ENCODE measurements at regions not wholly inside any gene's neighbourhood (a gene's known extent, or its start where the extent isn't known, plus 50 kb on each side); places are given as distances from the start of the nearest gene placed in this dataset.

DNA sequence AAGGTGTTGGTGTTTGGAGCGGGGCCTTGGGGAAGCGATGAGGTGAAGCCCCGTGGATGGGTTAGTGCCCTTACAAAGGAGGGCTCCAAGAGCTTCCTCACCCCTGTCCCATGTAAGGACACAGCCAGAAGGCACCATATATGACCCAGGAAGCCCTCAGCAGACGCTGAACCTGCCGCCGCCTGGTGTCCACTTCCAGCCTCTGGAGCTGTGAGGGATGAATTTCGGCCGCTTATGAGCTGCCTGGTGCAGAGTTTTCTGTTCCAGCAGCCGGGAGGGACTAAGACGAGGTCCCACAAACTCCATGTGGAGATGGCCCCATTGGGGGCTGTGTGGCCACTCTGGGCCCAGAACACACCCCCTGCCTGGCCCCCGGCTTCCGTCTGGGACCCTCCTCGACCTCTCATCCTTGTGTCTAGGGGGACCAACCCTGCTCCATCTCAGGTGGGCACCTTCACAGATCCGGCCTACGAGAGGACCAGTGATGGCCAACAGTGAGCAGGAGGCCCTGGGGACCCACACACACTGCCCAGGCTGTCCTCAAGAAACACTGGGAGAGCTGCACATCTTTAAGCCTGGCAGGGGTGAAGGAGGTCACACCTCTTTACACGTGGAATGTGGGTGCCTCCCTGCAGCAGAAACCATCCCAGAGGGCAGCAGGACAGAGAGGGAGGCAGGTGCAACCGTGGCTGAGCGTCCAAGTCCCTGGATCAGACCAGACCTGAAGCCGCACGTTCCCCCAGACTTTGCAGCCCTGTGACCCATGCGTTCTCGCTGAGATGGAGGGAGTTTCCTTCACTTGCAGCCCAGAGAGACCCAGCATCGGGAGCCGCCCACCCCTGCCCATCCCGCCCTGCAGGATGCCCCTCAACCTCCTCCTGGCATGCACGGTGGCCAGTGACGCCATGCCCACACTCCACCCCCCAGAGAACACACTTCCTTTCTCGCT is 96.1 kb downstream of the PDGFA start:
- no peaks in the 10 kb centered on the region for H3K79me2 ChIP-seq
- TF ChIP-seq, protein P1, sequence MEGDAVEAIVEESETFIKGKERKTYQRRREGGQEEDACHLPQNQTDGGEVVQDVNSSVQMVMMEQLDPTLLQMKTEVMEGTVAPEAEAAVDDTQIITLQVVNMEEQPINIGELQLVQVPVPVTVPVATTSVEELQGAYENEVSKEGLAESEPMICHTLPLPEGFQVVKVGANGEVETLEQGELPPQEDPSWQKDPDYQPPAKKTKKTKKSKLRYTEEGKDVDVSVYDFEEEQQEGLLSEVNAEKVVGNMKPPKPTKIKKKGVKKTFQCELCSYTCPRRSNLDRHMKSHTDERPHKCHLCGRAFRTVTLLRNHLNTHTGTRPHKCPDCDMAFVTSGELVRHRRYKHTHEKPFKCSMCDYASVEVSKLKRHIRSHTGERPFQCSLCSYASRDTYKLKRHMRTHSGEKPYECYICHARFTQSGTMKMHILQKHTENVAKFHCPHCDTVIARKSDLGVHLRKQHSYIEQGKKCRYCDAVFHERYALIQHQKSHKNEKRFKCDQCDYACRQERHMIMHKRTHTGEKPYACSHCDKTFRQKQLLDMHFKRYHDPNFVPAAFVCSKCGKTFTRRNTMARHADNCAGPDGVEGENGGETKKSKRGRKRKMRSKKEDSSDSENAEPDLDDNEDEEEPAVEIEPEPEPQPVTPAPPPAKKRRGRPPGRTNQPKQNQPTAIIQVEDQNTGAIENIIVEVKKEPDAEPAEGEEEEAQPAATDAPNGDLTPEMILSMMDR (IDR thresholded peaks at IDR 0.05): no peak
- no peaks in the 10 kb centered on the region for H3K27me3 ChIP-seq (ENCODE audit: control insufficient read depth, insufficient read depth, low read length)
- H3K4me3 ChIP-seq (ENCODE audit: low read depth, low read length): no peak overlapping the region
- H3K27ac ChIP-seq: no peak overlapping the region
- H3K4me1 ChIP-seq: no peaks in the 10 kb centered on the region
- no peak overlapping the region for H2AFZ ChIP-seq
- H3K9ac ChIP-seq: no peak overlapping the region
- H3K4me2 ChIP-seq (ENCODE audit: low read length): no peak overlapping the region
- H3K9me3 ChIP-seq (ENCODE audit: control insufficient read depth, low read length): no peaks in the 10 kb centered on the region
- no peaks in the 10 kb centered on the region for H3K36me3 ChIP-seq (ENCODE audit: control insufficient read depth, insufficient read depth, low read length)

DNA sequence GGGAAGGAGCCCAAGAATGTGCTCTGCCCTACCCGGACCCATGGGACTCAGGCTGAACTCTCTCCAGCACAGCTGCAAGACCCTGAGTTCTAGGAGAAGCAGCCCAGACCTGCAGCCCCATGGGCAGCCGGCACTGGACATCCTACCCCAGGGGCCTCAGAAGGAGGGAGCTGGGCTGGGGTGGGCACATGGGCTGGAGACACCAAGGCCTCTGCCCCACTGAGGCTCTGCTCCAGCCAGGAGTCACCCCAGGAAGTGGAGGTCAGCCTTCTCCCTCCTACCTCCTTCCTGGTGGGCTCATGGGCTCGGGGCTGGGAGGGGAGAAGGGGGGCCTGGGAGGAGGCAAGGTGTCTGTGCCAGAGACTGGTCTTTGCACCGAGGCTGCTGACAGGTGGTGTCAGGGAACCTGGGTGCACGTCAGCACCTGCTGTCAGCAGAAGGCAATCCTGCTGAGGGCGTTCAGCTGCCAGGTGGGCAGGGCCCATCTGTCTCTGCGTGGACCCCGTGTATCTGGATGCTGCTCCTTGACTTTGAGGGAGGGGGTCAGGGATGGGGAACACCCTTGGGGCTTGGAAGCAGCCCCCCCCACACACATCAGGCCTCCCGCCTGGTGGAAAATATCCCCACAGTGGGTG is 95.2 kb downstream of the PDGFA start:
- Histone ChIP-seq H3K27me3 (ENCODE audit: control insufficient read depth, insufficient read depth, low read length) (no peaks in the 10 kb centered on the region), H3K27ac (no peak overlapping the region), H2AFZ (no peak overlapping the region)

DNA sequence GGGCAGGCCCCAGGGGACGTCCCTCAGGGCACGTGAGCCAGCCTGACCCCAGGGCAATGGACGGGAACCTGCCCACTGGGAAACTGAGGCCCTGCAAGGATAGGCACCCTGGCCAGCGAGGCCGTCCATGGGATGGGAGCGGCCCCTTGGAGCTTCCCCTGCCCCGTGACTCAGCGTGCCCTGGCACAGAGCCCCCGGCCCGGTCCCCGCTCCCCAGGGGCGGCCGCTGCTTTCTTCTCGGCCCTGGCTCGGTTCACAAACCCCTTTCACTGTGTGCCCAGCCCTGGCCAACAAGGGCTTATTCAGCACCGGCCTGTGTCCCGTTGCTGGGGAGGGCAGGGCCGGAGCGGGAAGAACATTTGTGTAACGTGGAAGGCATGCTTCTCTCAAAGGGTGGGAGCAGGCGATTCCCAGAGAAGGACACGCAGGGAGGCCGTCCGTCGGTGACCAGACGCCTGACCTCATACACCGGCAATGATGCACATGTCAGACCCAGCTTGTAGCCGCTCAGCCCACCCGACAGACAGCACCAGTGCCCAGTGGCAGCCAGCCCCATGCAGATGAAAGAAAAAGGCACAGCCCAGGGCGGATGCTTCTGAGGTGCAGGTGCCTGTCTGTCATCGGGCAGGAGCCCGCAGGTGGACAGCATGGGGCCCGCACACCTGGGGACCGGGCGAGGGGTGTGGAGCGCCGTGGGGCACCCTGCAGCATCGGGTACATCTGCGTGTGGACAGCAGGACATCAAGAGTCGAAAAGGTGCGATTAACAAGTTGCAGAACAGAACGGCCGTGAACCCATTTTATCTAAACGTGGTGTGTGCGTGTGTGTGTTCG is 94.5 kb downstream of the PDGFA start:
- no peak overlapping the region for H3K4me3 ChIP-seq (ENCODE audit: low read depth, low read length)
- H3K9ac ChIP-seq: no peak overlapping the region
- no peak overlapping the region for H2AFZ ChIP-seq
- no peaks in the 10 kb centered on the region for H3K79me2 ChIP-seq
- TF ChIP-seq, protein P1 (IDR thresholded peaks at IDR 0.05): no peak
- no peak overlapping the region for H3K4me2 ChIP-seq (ENCODE audit: low read length)
- no peaks in the 10 kb centered on the region for H3K4me1 ChIP-seq
- no peaks in the 10 kb centered on the region for H3K36me3 ChIP-seq (ENCODE audit: control insufficient read depth, insufficient read depth, low read length)
- H3K27ac ChIP-seq: no peak overlapping the region
- no peaks in the 10 kb centered on the region for H3K9me3 ChIP-seq (ENCODE audit: control insufficient read depth, low read length)
- no peaks in the 10 kb centered on the region for H3K27me3 ChIP-seq (ENCODE audit: control insufficient read depth, insufficient read depth, low read length)

More for the DNA sequence above, 95.2 kb downstream of the PDGFA start:
- no peak overlapping the region for H3K4me3 ChIP-seq (ENCODE audit: low read depth, low read length)
- H3K9me3 ChIP-seq (ENCODE audit: control insufficient read depth, low read length): no peaks in the 10 kb centered on the region
- H3K4me1 ChIP-seq: no peaks in the 10 kb centered on the region
- TF ChIP-seq, protein P1 (IDR thresholded peaks at IDR 0.05): no peak
- no peaks in the 10 kb centered on the region for H3K36me3 ChIP-seq (ENCODE audit: control insufficient read depth, insufficient read depth, low read length)
- H3K4me2 ChIP-seq (ENCODE audit: low read length): no peak overlapping the region
- no peak overlapping the region for H3K9ac ChIP-seq
- H3K79me2 ChIP-seq: no peaks in the 10 kb centered on the region

DNA sequence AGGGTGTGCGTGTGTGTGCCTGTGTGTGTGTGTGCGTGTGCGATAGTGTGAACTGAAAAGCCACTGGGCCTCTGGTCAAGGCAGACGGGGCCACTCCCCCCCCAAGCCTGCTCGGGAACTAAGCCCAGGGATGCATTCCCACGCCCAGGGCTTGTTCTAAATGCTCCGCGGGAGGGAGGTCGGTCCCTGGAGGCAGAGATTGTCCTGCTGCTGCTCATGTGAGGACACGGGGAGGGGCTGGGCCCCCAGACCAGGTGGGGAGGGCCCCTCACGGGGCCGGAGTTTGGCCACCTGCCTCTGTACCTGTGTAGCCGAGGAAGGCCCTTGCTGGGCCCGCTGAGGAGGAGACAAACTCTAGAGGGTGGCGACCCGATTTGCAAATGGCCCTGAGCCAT is 93.9 kb downstream of the PDGFA start:
- Histone ChIP-seq H3K4me2 (ENCODE audit: low read length) (no peak overlapping the region), H3K36me3 (ENCODE audit: control insufficient read depth, insufficient read depth, low read length) (no peaks in the 10 kb centered on the region), H3K9me3 (ENCODE audit: control insufficient read depth, low read length) (no peaks in the 10 kb centered on the region), H3K27ac (no peak overlapping the region), H3K79me2 (no peaks in the 10 kb centered on the region), H3K4me3 (ENCODE audit: low read depth, low read length) (no peak overlapping the region), H2AFZ (no peak overlapping the region), H3K9ac (no peak overlapping the region), H3K27me3 (ENCODE audit: control insufficient read depth, insufficient read depth, low read length) (no peaks in the 10 kb centered on the region), H3K4me1 (no peaks in the 10 kb centered on the region)
- TF ChIP-seq, protein P1 (IDR thresholded peaks at IDR 0.05): no peak

All from parathyroid adenoma (tissue), 2 donors.